ENCODE measurements at regions not wholly inside any gene's neighbourhood (a gene's known extent, or its start where the extent isn't known, plus 50 kb on each side); places are given as distances from the start of the nearest gene placed in this dataset.

GRCh38 chr10:65470986-65471385 lies 1454.8 kb upstream of the LRRTM3 start:
- no peak overlapping the region for H3K27ac ChIP-seq (ENCODE audit: low read depth, low read length)

GRCh38 chr10:65482848-65483247 lies 1443.0 kb upstream of the LRRTM3 start:
- WGBS, 3 donors, result 87 to 98% (median 89%) methylated on average over 2 of the region's 2 CpGs
- H3K27ac ChIP-seq (ENCODE audit: low read depth, low read length), result no peak overlapping the region

GRCh38 chr10:65491799-65492198 lies 1434.0 kb upstream of the LRRTM3 start:
- no peak overlapping the region for H3K27ac ChIP-seq (ENCODE audit: low read depth, low read length)

GRCh38 chr10:65496541-65496940 lies 1429.3 kb upstream of the LRRTM3 start:
- WGBS, 3 donors, result 70 to 81% (median 80%) methylated on average over 5 of the region's 5 CpGs
- no peak overlapping the region for H3K27ac ChIP-seq (ENCODE audit: low read depth, low read length)

- H3K27ac ChIP-seq (ENCODE audit: low read depth, low read length), result no peak overlapping the region
Measured at GRCh38 chr10:65497837-65498236, 1428.0 kb upstream of the LRRTM3 start.

GRCh38 chr10:65500716-65501115 lies 1425.1 kb upstream of the LRRTM3 start:
- WGBS, 3 donors, result 74 to 76% (median 75%) methylated on average over 1 of the region's 1 CpG
- H3K27ac ChIP-seq (ENCODE audit: low read depth, low read length), result no peak overlapping the region

GRCh38 chr10:65501259-65501658 lies 1424.6 kb upstream of the LRRTM3 start:
- WGBS, 3 donors, result 48 to 70% (median 69%) methylated on average over 3 of the region's 3 CpGs
- no peak overlapping the region for H3K27ac ChIP-seq (ENCODE audit: low read depth, low read length)

- 70 to 84% (median 83%) methylated on average over 4 of the region's 4 CpGs for WGBS, 3 donors
- no peak overlapping the region for H3K27ac ChIP-seq (ENCODE audit: low read depth, low read length)
Measured at GRCh38 chr10:65518379-65518778, 1407.5 kb upstream of the LRRTM3 start.

GRCh38 chr10:65528986-65529385 lies 1396.8 kb upstream of the LRRTM3 start:
- H3K27ac ChIP-seq (ENCODE audit: low read depth, low read length), result no peak overlapping the region
- WGBS, 3 donors, result 70 to 74% (median 73%) methylated on average over 1 of the region's 1 CpG

- 84 to 94% (median 86%) methylated on average over 5 of the region's 5 CpGs for WGBS, 3 donors
- H3K27ac ChIP-seq (ENCODE audit: low read depth, low read length), result no peak overlapping the region
Measured at GRCh38 chr10:65531545-65531944, 1394.3 kb upstream of the LRRTM3 start.

- no peak overlapping the region for H3K27ac ChIP-seq (ENCODE audit: low read depth, low read length)
Measured at GRCh38 chr10:65534771-65535170, 1391.1 kb upstream of the LRRTM3 start.

GRCh38 chr10:65544756-65545155 lies 1381.1 kb upstream of the LRRTM3 start:
- WGBS, 3 donors, result 73 to 91% (median 78%) methylated on average over 1 of the region's 1 CpG
- no peak overlapping the region for H3K27ac ChIP-seq (ENCODE audit: low read depth, low read length)

More at GRCh38 chr10:65534771-65535170, 1391.1 kb upstream of the LRRTM3 start:
- WGBS, 3 donors, result 68 to 93% (median 88%) methylated on average over 2 of the region's 2 CpGs

- WGBS, 3 donors, result 58 to 77% (median 63%) methylated on average over 3 of the region's 3 CpGs
- no peak overlapping the region for H3K27ac ChIP-seq (ENCODE audit: low read depth, low read length)
Measured at GRCh38 chr10:65548001-65548400, 1377.8 kb upstream of the LRRTM3 start.

- WGBS, 3 donors, result 72 to 80% (median 72%) methylated on average over 4 of the region's 4 CpGs
- no peak overlapping the region for H3K27ac ChIP-seq (ENCODE audit: low read depth, low read length)
Measured at GRCh38 chr10:65550761-65551160, 1375.1 kb upstream of the LRRTM3 start.

GRCh38 chr10:65555192-65555591 lies 1370.6 kb upstream of the LRRTM3 start:
- H3K27ac ChIP-seq (ENCODE audit: low read depth, low read length), result no peak overlapping the region
- 76 to 87% (median 85%) methylated on average over 5 of the region's 5 CpGs for WGBS, 3 donors

GRCh38 chr10:65556006-65556405 lies 1369.8 kb upstream of the LRRTM3 start:
- WGBS, 3 donors, result 91 to 94% (median 93%) methylated on average over 5 of the region's 5 CpGs
- H3K27ac ChIP-seq (ENCODE audit: low read depth, low read length), result no peak overlapping the region

- H3K27ac ChIP-seq (ENCODE audit: low read depth, low read length), result no peak overlapping the region
Measured at GRCh38 chr10:65559369-65559768, 1366.5 kb upstream of the LRRTM3 start.

GRCh38 chr10:65565246-65565645 lies 1360.6 kb upstream of the LRRTM3 start:
- no peak overlapping the region for H3K27ac ChIP-seq (ENCODE audit: low read depth, low read length)
- 85 to 89% (median 86%) methylated on average over 1 of the region's 1 CpG for WGBS, 3 donors

More at GRCh38 chr10:65559369-65559768, 1366.5 kb upstream of the LRRTM3 start:
- 60 to 67% (median 64%) methylated on average over 2 of the region's 2 CpGs for WGBS, 3 donors

GRCh38 chr10:65566906-65567305 lies 1358.9 kb upstream of the LRRTM3 start:
- WGBS, 3 donors, result 80 to 83% (median 81%) methylated on average over 2 of the region's 2 CpGs

GRCh38 chr10:65570143-65571010 lies 1355.5 kb upstream of the LRRTM3 start:
- 4 to 9% (median 7%) methylated on average over 20 of the region's 20 CpGs for WGBS, 3 donors
- H3K27ac ChIP-seq (ENCODE audit: low read depth, low read length), result no peak overlapping the region

More at GRCh38 chr10:65566906-65567305, 1358.9 kb upstream of the LRRTM3 start:
- no peak overlapping the region for H3K27ac ChIP-seq (ENCODE audit: low read depth, low read length)
